DND-41 (cell line): ENCODE measurements at regions not wholly inside any gene's neighbourhood (a gene's known extent, or its start where the extent isn't known, plus 50 kb on each side); places are given as distances from the start of the nearest gene placed in this dataset.
"Not testable (repeated sequence)": the region's sequence is repeated elsewhere in the genome, so short reads cannot be mapped to it uniquely, and the experiment has no call there.

ENCODE experiments used
- ATAC-seq: fragments of 200-7000 bp; cut with Tn5 transposase; 3 replicates; pipeline ENCODE4 v1.9.1; 2021; ENCODE audit warnings: low read depth; ENCODE audit not compliant: insufficient read depth
- DNase-seq: peaks from one replicate; pipeline ENCODE4 v3.0.0-alpha.2; 2020
- H2AFZ ChIP-seq: 2 replicates; pipeline ENCODE4 v1.6.0; 2012; ENCODE audit warnings: low read depth, low read length
- H3K27ac ChIP-seq: 2 replicates; pipeline ENCODE4 v1.5.1; 2012; ENCODE audit warnings: low read length, inconsistent platforms
- H3K27me3 ChIP-seq: fragments of 200-600 bp; sonication (generic); 2 replicates; pipeline ENCODE4 v1.6.0; 2012; ENCODE audit warnings: low read length, mild to moderate bottlenecking, inconsistent platforms; ENCODE audit not compliant: insufficient read depth, poor library complexity
- H3K36me3 ChIP-seq: 2 replicates; pipeline ENCODE4 v1.5.1; 2012; ENCODE audit warnings: low read length, inconsistent platforms; ENCODE audit not compliant: insufficient read depth
- H3K4me1 ChIP-seq: 2 replicates; pipeline ENCODE4 v1.5.1; 2012; ENCODE audit warnings: mild to moderate bottlenecking, low read length; ENCODE audit not compliant: insufficient read depth
- H3K4me2 ChIP-seq: 2 replicates; pipeline ENCODE4 v1.6.0; 2012; ENCODE audit warnings: mild to moderate bottlenecking, moderate library complexity, low read length, inconsistent platforms; ENCODE audit not compliant: insufficient read depth
- H3K4me3 ChIP-seq, 2 experiments: fragments of 200-600 bp in 1 of 2; shearing (Covaris generic) in 1 of 2; 2 replicates each; pipeline ENCODE4 v1.5.1; 2012 to 2016; ENCODE audit warnings: inconsistent platforms in 2 of 2, low read length in 2 of 2, mild to moderate bottlenecking in 2 of 2, low read depth in 1 of 2, moderate library complexity in 1 of 2
- H3K79me2 ChIP-seq: 2 replicates; pipeline ENCODE4 v1.6.0; 2012; ENCODE audit warnings: low read length, inconsistent platforms; ENCODE audit not compliant: insufficient read depth
- H3K9ac ChIP-seq: 2 replicates; pipeline ENCODE4 v1.6.0; 2012; ENCODE audit warnings: low read depth, mild to moderate bottlenecking, inconsistent platforms, low read length, moderate library complexity
- H3K9me3 ChIP-seq: 2 replicates; pipeline ENCODE4 v1.5.1; 2012; ENCODE audit warnings: low read length, moderate library complexity, mild to moderate bottlenecking, inconsistent platforms; ENCODE audit not compliant: insufficient read depth, severe bottlenecking
- H4K20me1 ChIP-seq: 2 replicates; pipeline ENCODE4 v1.6.0; 2012; ENCODE audit warnings: low read length; ENCODE audit not compliant: insufficient read depth
- EZH2 ChIP-seq: IDR thresholded peaks from 3 replicates; pipeline ENCODE4 v1.6.1; 2012; ENCODE audit warnings: borderline replicate concordance, low read depth, mild to moderate bottlenecking, moderate library complexity, low read length, inconsistent platforms; ENCODE audit not compliant: severe bottlenecking
- TF ChIP-seq, protein P1 (sequence below): IDR thresholded peaks from 2 replicates; pipeline ENCODE4 v1.5.1; 2012; ENCODE audit warnings: borderline replicate concordance, low read length, moderate library complexity, mild to moderate bottlenecking; ENCODE audit not compliant: poor library complexity, severe bottlenecking; ENCODE audit errors: extremely low read depth

DNA sequence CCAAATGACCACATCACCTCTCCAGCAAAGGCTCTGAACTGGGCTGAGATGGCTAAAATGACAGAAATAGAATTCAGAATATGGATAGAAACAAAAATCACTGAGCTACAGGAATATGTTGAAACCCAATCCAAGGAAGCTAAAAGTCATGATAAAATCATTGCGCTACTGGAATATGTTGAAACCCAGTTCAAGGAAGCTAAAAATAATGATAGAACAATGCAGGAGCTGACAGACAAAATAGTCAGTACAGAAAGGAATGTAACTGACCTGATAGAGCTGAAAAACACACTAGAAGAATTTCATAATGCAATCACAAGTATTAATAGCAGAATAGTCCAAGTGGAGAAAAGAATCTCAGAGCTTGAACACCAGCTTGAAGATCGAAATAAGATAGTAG is 394.9 kb upstream of the GRAMD2B start:
- Histone ChIP-seq H3K27ac (no peak overlapping the region), H4K20me1 (no peaks in the 10 kb centered on the region), H3K9ac (no peak overlapping the region), H3K4me3 (no peak overlapping the region), H2AFZ (no peak overlapping the region), H3K27me3 (no peaks in the 10 kb centered on the region), H3K4me2 (no peak overlapping the region), H3K36me3 (no peaks in the 10 kb centered on the region), H3K79me2 (no peaks in the 10 kb centered on the region), H3K4me1 (no peaks in the 10 kb centered on the region), H3K9me3 (peaks cover 4% of the 10 kb centered on the region)
- no peak for ATAC-seq
- DNase-seq = no peak
- no peak for TF ChIP-seq EZH2
- TF ChIP-seq, protein P1, sequence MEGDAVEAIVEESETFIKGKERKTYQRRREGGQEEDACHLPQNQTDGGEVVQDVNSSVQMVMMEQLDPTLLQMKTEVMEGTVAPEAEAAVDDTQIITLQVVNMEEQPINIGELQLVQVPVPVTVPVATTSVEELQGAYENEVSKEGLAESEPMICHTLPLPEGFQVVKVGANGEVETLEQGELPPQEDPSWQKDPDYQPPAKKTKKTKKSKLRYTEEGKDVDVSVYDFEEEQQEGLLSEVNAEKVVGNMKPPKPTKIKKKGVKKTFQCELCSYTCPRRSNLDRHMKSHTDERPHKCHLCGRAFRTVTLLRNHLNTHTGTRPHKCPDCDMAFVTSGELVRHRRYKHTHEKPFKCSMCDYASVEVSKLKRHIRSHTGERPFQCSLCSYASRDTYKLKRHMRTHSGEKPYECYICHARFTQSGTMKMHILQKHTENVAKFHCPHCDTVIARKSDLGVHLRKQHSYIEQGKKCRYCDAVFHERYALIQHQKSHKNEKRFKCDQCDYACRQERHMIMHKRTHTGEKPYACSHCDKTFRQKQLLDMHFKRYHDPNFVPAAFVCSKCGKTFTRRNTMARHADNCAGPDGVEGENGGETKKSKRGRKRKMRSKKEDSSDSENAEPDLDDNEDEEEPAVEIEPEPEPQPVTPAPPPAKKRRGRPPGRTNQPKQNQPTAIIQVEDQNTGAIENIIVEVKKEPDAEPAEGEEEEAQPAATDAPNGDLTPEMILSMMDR = no peak

GRCh38 chr5:126029282-126029681 is 393.9 kb upstream of the GRAMD2B start:
- H3K4me2 ChIP-seq, H4K20me1 ChIP-seq, H3K27me3 ChIP-seq, H3K9ac ChIP-seq, H2AFZ ChIP-seq, DNase-seq, H3K9me3 ChIP-seq, H3K27ac ChIP-seq, H3K36me3 ChIP-seq, ATAC-seq, H3K79me2 ChIP-seq, H3K4me1 ChIP-seq, H3K4me3 ChIP-seq: not testable (repeated sequence)

DNA sequence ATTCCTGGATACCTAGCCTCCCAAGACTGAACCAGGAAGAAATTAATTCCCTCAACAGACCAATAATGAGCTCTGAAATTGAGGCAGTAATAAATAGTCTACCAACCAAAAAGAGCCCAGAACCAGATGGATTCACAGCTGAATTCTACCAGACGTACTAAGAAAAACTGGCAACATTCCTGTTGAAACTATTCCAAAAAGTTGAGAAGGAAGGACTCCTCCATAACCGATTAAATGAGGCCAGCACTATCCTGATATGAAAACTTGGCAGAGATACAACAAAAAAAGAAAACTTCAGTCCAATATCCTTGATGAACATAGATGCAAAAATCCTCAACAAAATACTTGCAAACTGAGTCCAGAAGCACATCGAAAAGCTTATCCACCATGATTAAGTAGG is 392.5 kb upstream of the GRAMD2B start:
- DNase-seq = no peak
- Histone ChIP-seq H3K9me3 (peaks cover 4% of the 10 kb centered on the region), H4K20me1 (no peaks in the 10 kb centered on the region), H3K79me2 (no peaks in the 10 kb centered on the region), H3K4me2 (no peak overlapping the region), H3K9ac (no peak overlapping the region), H3K27me3 (no peaks in the 10 kb centered on the region), H3K27ac (no peak overlapping the region), H2AFZ (no peak overlapping the region), H3K36me3 (no peaks in the 10 kb centered on the region), H3K4me1 (no peaks in the 10 kb centered on the region), H3K4me3 (no peak overlapping the region)
- no peak for TF ChIP-seq EZH2
- TF ChIP-seq, protein P1 = no peak
- ATAC-seq = no peak

DNA sequence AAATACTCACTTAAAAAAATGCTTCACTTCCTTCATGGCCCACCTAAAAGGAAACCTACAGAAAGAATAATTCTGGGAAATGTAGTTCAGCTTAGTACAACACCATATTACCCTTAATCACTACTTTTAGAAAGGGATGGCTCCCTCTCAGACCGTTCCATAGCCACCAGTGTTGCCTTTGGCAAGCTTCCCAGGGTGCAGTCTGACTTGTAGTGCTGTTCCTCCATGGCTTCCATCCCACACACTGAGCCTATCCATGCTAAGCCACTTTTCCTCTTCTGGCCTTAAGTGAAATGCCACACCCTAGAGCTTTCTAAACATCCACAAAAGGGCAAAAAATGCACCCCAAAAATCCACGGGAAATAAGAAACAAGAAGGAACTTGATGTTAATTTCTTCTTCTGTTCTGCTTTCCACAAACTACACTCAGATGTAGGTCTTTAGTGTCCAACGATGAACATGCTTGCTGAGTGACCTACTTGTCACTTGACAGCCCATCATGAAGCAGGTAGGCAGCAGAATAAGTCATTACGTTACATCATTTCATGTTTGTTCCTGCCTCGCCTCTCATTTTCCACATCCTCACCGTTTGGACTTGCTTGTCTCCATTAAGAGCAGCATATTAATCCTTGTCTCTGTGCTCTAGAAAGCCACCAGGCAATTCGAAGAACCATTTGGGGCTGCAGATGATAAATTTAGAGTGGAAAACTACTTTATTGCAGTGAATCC is 391.1 kb upstream of the GRAMD2B start:
- H3K9me3 ChIP-seq = peaks cover 4% of the 10 kb centered on the region

More for the DNA sequence above, 391.1 kb upstream of the GRAMD2B start:
- Histone ChIP-seq H3K4me3 (no peak overlapping the region), H3K27ac (no peak overlapping the region), H3K27me3 (no peaks in the 10 kb centered on the region), H2AFZ (no peak overlapping the region), H3K79me2 (no peaks in the 10 kb centered on the region), H3K9ac (no peak overlapping the region), H3K36me3 (no peaks in the 10 kb centered on the region), H3K4me2 (no peak overlapping the region), H4K20me1 (no peaks in the 10 kb centered on the region), H3K4me1 (no peaks in the 10 kb centered on the region)
- ATAC-seq (no peak), DNase-seq (no peak)
- TF ChIP-seq EZH2 = no peak
- TF ChIP-seq, protein P1 = no peak
